ENCODE measurements at regions not wholly inside any gene's neighbourhood (a gene's known extent, or its start where the extent isn't known, plus 50 kb on each side); places are given as distances from the start of the nearest gene placed in this dataset.

- TF ChIP-seq ZFX (IDR thresholded peaks at IDR 0.05) (no peak), CTCF (conservative IDR thresholded peaks at IDR 0.05) (no peak)
- H3K27ac ChIP-seq, result no peak overlapping the region
Observed at GRCh38 chr1:170385750-170386149, 146.2 kb upstream of the GORAB start.

GRCh38 chr1:170388489-170388888, 143.5 kb upstream of the GORAB start:
- no peak for TF ChIP-seq CTCF (conservative IDR thresholded peaks at IDR 0.05)
- no peak for TF ChIP-seq ZFX (IDR thresholded peaks at IDR 0.05)
- no peak overlapping the region for H3K27ac ChIP-seq

GRCh38 chr1:170395149-170395548, 136.8 kb upstream of the GORAB start:
- TF ChIP-seq ZFX (IDR thresholded peaks at IDR 0.05), result no peak
- TF ChIP-seq CTCF (conservative IDR thresholded peaks at IDR 0.05), result no peak
- no peak overlapping the region for H3K27ac ChIP-seq

GRCh38 chr1:170397061-170397460, 134.9 kb upstream of the GORAB start:
- no peak for TF ChIP-seq ZFX (IDR thresholded peaks at IDR 0.05)
- no peak for TF ChIP-seq CTCF (conservative IDR thresholded peaks at IDR 0.05)
- H3K27ac ChIP-seq, result no peak overlapping the region

- no peak for TF ChIP-seq CTCF (conservative IDR thresholded peaks at IDR 0.05)
- no peak for TF ChIP-seq ZFX (IDR thresholded peaks at IDR 0.05)
- no peak overlapping the region for H3K27ac ChIP-seq
Observed at GRCh38 chr1:170402476-170403311, 129.3 kb upstream of the GORAB start.

GRCh38 chr1:170407138-170407537, 124.8 kb upstream of the GORAB start:
- no peak overlapping the region for H3K27ac ChIP-seq
- TF ChIP-seq CTCF (conservative IDR thresholded peaks at IDR 0.05) (no peak), ZFX (IDR thresholded peaks at IDR 0.05) (no peak)

- no peak overlapping the region for H3K27ac ChIP-seq
- no peak for TF ChIP-seq ZFX (IDR thresholded peaks at IDR 0.05)
- no peak for TF ChIP-seq CTCF (conservative IDR thresholded peaks at IDR 0.05)
Observed at GRCh38 chr1:170407581-170407980, 124.4 kb upstream of the GORAB start.
